Liver (tissue), 8 donors: ENCODE measurements at regions not wholly inside any gene's neighbourhood (a gene's known extent, or its start where the extent isn't known, plus 50 kb on each side); places are given as distances from the start of the nearest gene placed in this dataset.

Source experiments
- DNase-seq: peaks from one replicate; pipeline ENCODE4 v3.0.0-alpha.2; 2017; ENCODE audit warnings: low spot score
- H3K27ac ChIP-seq, 2 donors: one replicate each; pipeline ENCODE4 v1.7.0; 2013; ENCODE audit warnings: inconsistent platforms in 2 of 2, low read length in 2 of 2, control low read depth in 1 of 2, low read depth in 1 of 2, mild to moderate bottlenecking in 1 of 2
- H3K27me3 ChIP-seq, 4 donors: one replicate each; pipeline versions ENCODE4 v1.6.1 to v1.7.0; 2013; ENCODE audit warnings: low read length in 3 of 4, inconsistent platforms in 1 of 4, mild to moderate bottlenecking in 1 of 4, moderate library complexity in 1 of 4; ENCODE audit not compliant: control insufficient read depth in 4 of 4, insufficient read depth in 4 of 4
- H3K36me3 ChIP-seq, 4 donors: one replicate each; pipeline versions ENCODE4 v1.6.1 to v1.7.0; 2013; ENCODE audit warnings: low read length in 3 of 4, mild to moderate bottlenecking in 3 of 4, low read depth in 1 of 4, moderate library complexity in 1 of 4; ENCODE audit not compliant: control insufficient read depth in 4 of 4, insufficient read depth in 3 of 4
- H3K4me1 ChIP-seq, 4 donors: one replicate each; pipeline versions ENCODE4 v1.6.1 to v1.7.0; 2013; ENCODE audit warnings: low read length in 3 of 4, mild to moderate bottlenecking in 3 of 4, moderate library complexity in 1 of 4; ENCODE audit not compliant: control insufficient read depth in 4 of 4, insufficient read depth in 4 of 4
- H3K4me3 ChIP-seq, 3 donors: one replicate each; pipeline versions ENCODE4 v1.6.1 to v1.7.0; 2013; ENCODE audit warnings: low read length in 3 of 3, control low read depth in 1 of 3, low read depth in 1 of 3, mild to moderate bottlenecking in 1 of 3
- H3K9ac ChIP-seq, 2 donors: one replicate each; pipeline ENCODE4 v1.7.0; 2013; ENCODE audit warnings: low read length in 2 of 2, mild to moderate bottlenecking in 2 of 2, moderate library complexity in 2 of 2, control low read depth in 1 of 2, low read depth in 1 of 2
- H3K9me3 ChIP-seq, 4 donors: one replicate each; pipeline versions ENCODE4 v1.6.1 to v1.7.0; 2013; ENCODE audit warnings: low read length in 3 of 4; ENCODE audit not compliant: control insufficient read depth in 4 of 4
- CTCF ChIP-seq: fragments of 150-350 bp; IDR thresholded peaks from 2 replicates; pipeline ENCODE4 v1.5.1; 2017; ENCODE audit warnings: improper control_type of control experiment, low read depth, low read length; ENCODE audit not compliant: missing input control
- EGR1 ChIP-seq, 2 donors: IDR thresholded peaks; 2 replicates each; pipeline ENCODE4 v1.6.1; 2016 to 2018; ENCODE audit warnings: antibody characterized with exemption in 2 of 2, low read depth in 2 of 2
- FOXA1 ChIP-seq: IDR thresholded peaks from 2 replicates; pipeline ENCODE4 v1.6.1; 2016; ENCODE audit warnings: antibody characterized with exemption
- FOXA2 ChIP-seq: IDR thresholded peaks from 2 replicates; pipeline ENCODE4 v1.6.1; 2016; ENCODE audit warnings: antibody characterized with exemption
- GABPA ChIP-seq, 2 donors: IDR thresholded peaks in 1 of 2; conservative IDR thresholded peaks in 1 of 2; 2 replicates each; pipeline ENCODE4 v1.6.1; 2016; ENCODE audit warnings: antibody characterized with exemption in 2 of 2, mild to moderate bottlenecking in 1 of 2, moderate library complexity in 1 of 2
- HNF4A ChIP-seq, 2 donors: conservative IDR thresholded peaks; 2 replicates each; pipeline ENCODE4 v1.6.1; 2016; ENCODE audit warnings: antibody characterized with exemption in 2 of 2, mild to moderate bottlenecking in 2 of 2
- HNF4G ChIP-seq: IDR thresholded peaks from 2 replicates; pipeline ENCODE4 v1.6.1; 2016; ENCODE audit warnings: antibody characterized with exemption
- JUND ChIP-seq, 2 donors: IDR thresholded peaks; 2 replicates each; pipeline ENCODE4 v1.6.1; 2016; ENCODE audit warnings: antibody characterized with exemption in 2 of 2
- NR2F2 ChIP-seq: IDR thresholded peaks from 2 replicates; pipeline ENCODE4 v1.6.1; 2016; ENCODE audit warnings: antibody characterized with exemption
- RAD21 ChIP-seq, 2 donors: IDR thresholded peaks; 2 replicates each; pipeline ENCODE4 v1.6.1; 2016; ENCODE audit warnings: antibody characterized with exemption in 2 of 2, mild to moderate bottlenecking in 2 of 2
- REST ChIP-seq: IDR thresholded peaks from 2 replicates; pipeline ENCODE4 v1.6.1; 2016; ENCODE audit warnings: antibody characterized with exemption, mild to moderate bottlenecking
- RXRA ChIP-seq, 2 donors: IDR thresholded peaks; 2 replicates each; pipeline ENCODE4 v1.6.1; 2017 to 2018; ENCODE audit warnings: antibody characterized with exemption in 2 of 2, mild to moderate bottlenecking in 1 of 2
- SP1 ChIP-seq: IDR thresholded peaks from 2 replicates; pipeline ENCODE4 v1.6.1; 2018; ENCODE audit warnings: antibody characterized with exemption, mild to moderate bottlenecking
- TAF1 ChIP-seq: conservative IDR thresholded peaks from 2 replicates; pipeline ENCODE4 v1.6.1; 2016; ENCODE audit warnings: antibody characterized with exemption, mild to moderate bottlenecking
- YY1 ChIP-seq: IDR thresholded peaks from 2 replicates; pipeline ENCODE4 v1.6.1; 2016; ENCODE audit warnings: antibody characterized with exemption, mild to moderate bottlenecking
- ZBTB33 ChIP-seq: IDR thresholded peaks from 2 replicates; pipeline ENCODE4 v1.6.1; 2016; ENCODE audit warnings: antibody characterized with exemption
- WGBS: extraction: QIAGEN DNeasy Blood & Tissue Kit; methylation state at CpG from one replicate; pipeline ENCODE4 v1.1.7; 2013; 5-methylcytosine and 5-hydroxymethylcytosine counted together
- TF ChIP-seq, protein P1 (sequence below): IDR thresholded peaks from 2 replicates; pipeline ENCODE4 v1.6.1; 2016; ENCODE audit warnings: antibody characterized with exemption
- TF ChIP-seq, protein P2 (sequence below): IDR thresholded peaks from 2 replicates; pipeline ENCODE4 v1.6.1; 2016; ENCODE audit warnings: antibody characterized with exemption
- donor health status: healthy.
- donor health status: healthy.
- donor health status: healthy.
- donor health status: healthy.
- donor health status: healthy.

GRCh38 chr15:36358094-36358493 is 221.3 kb upstream of the CDIN1 start:
- H3K36me3 ChIP-seq, result no peaks in the 10 kb centered on the region
- H3K4me1 ChIP-seq, result peaks cover 0 to 1% (median 0%) of the 10 kb centered on the region in 4 donors
- DNase-seq, result no peak
- no peak overlapping the region for H3K4me3 ChIP-seq
- H3K27me3 ChIP-seq, result no peaks in the 10 kb centered on the region
- H3K9me3 ChIP-seq, result no peaks in the 10 kb centered on the region
- no peak for TF ChIP-seq NR2F2
- no peak for TF ChIP-seq SP1
- TF ChIP-seq ZBTB33, result no peak
- WGBS, result 66% methylated on average over 2 of the region's 2 CpGs
- H3K9ac ChIP-seq, result no peak overlapping the region
- no peak overlapping the region for H3K27ac ChIP-seq

DNA sequence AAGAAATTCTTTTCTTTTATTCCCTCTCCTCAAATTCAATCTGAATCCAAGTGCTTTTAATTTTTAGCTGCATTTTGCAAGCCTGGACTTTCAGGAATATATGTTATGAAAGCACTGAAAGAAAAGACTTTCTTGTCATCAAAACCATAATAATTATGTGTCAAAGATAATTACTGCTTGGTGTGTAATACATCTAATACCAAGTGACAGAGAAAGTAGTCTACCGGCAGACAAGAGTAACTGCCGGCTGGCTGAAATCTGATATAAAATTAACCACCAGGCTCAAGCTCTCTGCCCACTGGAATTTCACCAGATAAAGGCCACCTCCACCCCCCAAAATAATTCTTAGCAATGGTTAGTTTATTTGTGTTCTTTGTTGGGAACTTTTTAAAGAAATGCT is 220.9 kb upstream of the CDIN1 start:
- H3K4me1 ChIP-seq, result peaks cover 0 to 1% (median 0%) of the 10 kb centered on the region in 4 donors
- H3K4me3 ChIP-seq, result no peak overlapping the region
- H3K27me3 ChIP-seq, result no peaks in the 10 kb centered on the region
- no peaks in the 10 kb centered on the region for H3K36me3 ChIP-seq
- no peak overlapping the region for H3K27ac ChIP-seq
- no peaks in the 10 kb centered on the region for H3K9me3 ChIP-seq
- WGBS, result 80% methylated on average over 2 of the region's 2 CpGs
- DNase-seq, result no peak
- H3K9ac ChIP-seq, result no peak overlapping the region
- TF ChIP-seq HNF4G, result no peak
- no peak for TF ChIP-seq GABPA (IDR thresholded peaks at IDR 0.05 in 1 of 2, conservative IDR thresholded peaks at IDR 0.05 in 1 of 2)
- no peak for TF ChIP-seq SP1
- no peak for TF ChIP-seq REST
- TF ChIP-seq YY1, result no peak
- no peak for TF ChIP-seq JUND (IDR thresholded peaks at IDR 0.05)
- no peak for TF ChIP-seq TAF1

DNA sequence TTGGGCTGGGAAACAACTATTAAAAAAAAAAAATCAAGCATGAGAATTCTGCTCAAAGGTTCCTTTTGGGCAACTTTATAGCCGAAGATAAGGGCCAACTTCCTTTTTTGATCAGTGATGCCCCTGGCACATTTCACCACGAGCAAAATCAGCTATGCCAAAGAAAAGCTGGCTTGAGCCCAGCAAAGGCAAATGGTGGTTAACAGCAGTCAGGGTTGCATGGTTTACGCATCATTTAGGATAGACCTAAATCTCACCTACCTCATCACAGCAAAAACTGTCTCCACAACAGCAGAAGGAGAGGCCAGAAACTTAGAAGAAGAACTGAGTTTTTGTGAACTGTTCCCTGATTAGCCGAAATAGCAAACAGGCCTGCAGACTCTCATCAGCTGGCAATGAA is 220.1 kb upstream of the CDIN1 start:
- no peaks in the 10 kb centered on the region for H3K36me3 ChIP-seq
- no peak for DNase-seq
- no peak overlapping the region for H3K27ac ChIP-seq
- peaks cover 0 to 1% (median 0%) of the 10 kb centered on the region in 4 donors for H3K4me1 ChIP-seq
- no peak overlapping the region for H3K4me3 ChIP-seq
- no peaks in the 10 kb centered on the region for H3K9me3 ChIP-seq
- 74% methylated on average over 4 of the region's 4 CpGs for WGBS
- TF ChIP-seq SP1, result no peak
- TF ChIP-seq CTCF, result no peak
- no peak for TF ChIP-seq FOXA1
- TF ChIP-seq HNF4A (conservative IDR thresholded peaks at IDR 0.05), result no peak
- no peak for TF ChIP-seq RAD21 (IDR thresholded peaks at IDR 0.05)
- no peak for TF ChIP-seq NR2F2
- no peak for TF ChIP-seq FOXA2
- no peak for TF ChIP-seq HNF4G
- no peak for TF ChIP-seq RXRA (IDR thresholded peaks at IDR 0.05)
- no peak for TF ChIP-seq JUND (IDR thresholded peaks at IDR 0.05)
- TF ChIP-seq YY1, result no peak
- TF ChIP-seq, protein P1, sequence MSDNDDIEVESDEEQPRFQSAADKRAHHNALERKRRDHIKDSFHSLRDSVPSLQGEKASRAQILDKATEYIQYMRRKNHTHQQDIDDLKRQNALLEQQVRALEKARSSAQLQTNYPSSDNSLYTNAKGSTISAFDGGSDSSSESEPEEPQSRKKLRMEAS, result no peak
- TF ChIP-seq TAF1, result no peak
- TF ChIP-seq ZBTB33, result no peak
- TF ChIP-seq GABPA (IDR thresholded peaks at IDR 0.05 in 1 of 2, conservative IDR thresholded peaks at IDR 0.05 in 1 of 2), result no peak
- no peak for TF ChIP-seq EGR1 (IDR thresholded peaks at IDR 0.05; ENCODE audit: low read depth in 2 of 2)
- TF ChIP-seq, protein P2, sequence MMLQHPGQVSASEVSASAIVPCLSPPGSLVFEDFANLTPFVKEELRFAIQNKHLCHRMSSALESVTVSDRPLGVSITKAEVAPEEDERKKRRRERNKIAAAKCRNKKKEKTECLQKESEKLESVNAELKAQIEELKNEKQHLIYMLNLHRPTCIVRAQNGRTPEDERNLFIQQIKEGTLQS, result no peak
- H3K9ac ChIP-seq, result no peak overlapping the region
- no peaks in the 10 kb centered on the region for H3K27me3 ChIP-seq
